A673 (cell line): ENCODE measurements at regions not wholly inside any gene's neighbourhood (a gene's known extent, or its start where the extent isn't known, plus 50 kb on each side); places are given as distances from the start of the nearest gene placed in this dataset.

Source experiments
- BruUV-seq: library from RNA; stranded (reverse); fragments of 400-500 nt; replicated peaks from 2 replicates; lab custom pipeline; 2021; lab: Mats Ljungman, UMichigan
- CTCF ChIA-PET: fragments of 300-600 bp; sonication (Branson Sonifier 250); formaldehyde crosslinking; loops from one replicate; lab custom pipeline; 2022; ENCODE audit warnings: antibody characterized with exemption; lab: Charles Lee
- POLR2A ChIA-PET: fragments of 300-600 bp; sonication (Branson Sonifier 250); formaldehyde crosslinking; loops from one replicate; lab custom pipeline; 2022; ENCODE audit warnings: antibody characterized with exemption; ENCODE audit not compliant: low non-redundant PET; lab: Charles Lee
- DNase-seq: peaks from one replicate; pipeline ENCODE4 v3.0.0-alpha.2; 2015; ENCODE audit warnings: low spot score
- H3K27ac ChIP-seq: fragments of 200-600 bp; sonication (generic); 2 replicates; pipeline ENCODE4 v1.5.1; 2016; ENCODE audit warnings: mixed run types, low read depth, mild to moderate bottlenecking, mixed read lengths, antibody characterized with exemption, low read length; ENCODE audit not compliant: poor library complexity, severe bottlenecking
- H3K27me3 ChIP-seq: fragments of 200-600 bp; sonication (generic); replicated peaks from 2 replicates; pipeline ENCODE4 v1.6.1; 2017; ENCODE audit warnings: mixed run types, low read depth, mild to moderate bottlenecking, mixed read lengths, antibody characterized with exemption, low read length; ENCODE audit not compliant: insufficient read depth, poor library complexity
- H3K36me3 ChIP-seq: fragments of 200-600 bp; sonication (generic); 2 replicates; pipeline ENCODE4 v1.6.1; 2016; ENCODE audit warnings: mixed run types, mild to moderate bottlenecking, mixed read lengths, antibody characterized with exemption, low read length; ENCODE audit not compliant: insufficient read depth, poor library complexity, severe bottlenecking
- H3K4me1 ChIP-seq: fragments of 200-600 bp; sonication (generic); 2 replicates; pipeline ENCODE4 v1.6.1; 2017; ENCODE audit warnings: mixed run types, mild to moderate bottlenecking, mixed read lengths, antibody characterized with exemption, low read length; ENCODE audit not compliant: insufficient read depth, poor library complexity, severe bottlenecking
- H3K4me3 ChIP-seq: fragments of 200-600 bp; sonication (generic); 2 replicates; pipeline ENCODE4 v1.5.1; 2016; ENCODE audit warnings: low read depth, mixed run types, mild to moderate bottlenecking, mixed read lengths, low read length; ENCODE audit not compliant: poor library complexity, severe bottlenecking
- H3K9me3 ChIP-seq: fragments of 200-600 bp; sonication (generic); 2 replicates; pipeline ENCODE4 v1.6.1; 2016; ENCODE audit warnings: mixed run types, low read depth, mild to moderate bottlenecking, mixed read lengths, antibody characterized with exemption, low read length; ENCODE audit not compliant: poor library complexity, severe bottlenecking
- CTCF ChIP-seq: fragments of 300-800, 200-600 bp; sonication (generic); conservative IDR thresholded peaks from 2 replicates; pipeline ENCODE4 v1.5.1; 2017; ENCODE audit warnings: low read depth, mild to moderate bottlenecking, antibody characterized with exemption, low read length, moderate library complexity, mixed read lengths
- EZH2 ChIP-seq: fragments of 200-600 bp; sonication (generic); IDR thresholded peaks from 2 replicates; pipeline ENCODE4 v1.6.1; 2017; ENCODE audit warnings: borderline replicate concordance, low read depth, mild to moderate bottlenecking, mixed read lengths, antibody characterized with exemption, low read length; ENCODE audit not compliant: poor library complexity, severe bottlenecking
- intact Hi-C: fragments of 100-400 bp; cut with micrococcal nuclease; formaldehyde crosslinking; loops from one replicate; pipeline ENCODE4 v1.10.0; 2022; ENCODE audit not compliant: unreplicated experiment

- H3K4me1 ChIP-seq, result no peaks in the 10 kb centered on the region
- H3K27ac ChIP-seq, result no peak overlapping the region
- ChIA-PET POLR2A (interaction anchor here (0.7 kb wide), 1 partner anchor 513 kb away, joined by 4 read pairs; no protein-coding TSS in a partner anchor), CTCF (no interaction called here)
- no peak for TF ChIP-seq CTCF
- no peak for TF ChIP-seq EZH2
- no peaks in the 10 kb centered on the region for H3K27me3 ChIP-seq
- no peaks in the 10 kb centered on the region for H3K36me3 ChIP-seq
- no TSS peak for BruUV-seq
- no peaks in the 10 kb centered on the region for H3K9me3 ChIP-seq
- DNase-seq, result no peak
- no peak overlapping the region for H3K4me3 ChIP-seq
- intact Hi-C loops, result no loop called here
Measured at GRCh38 chr4:152225680-152226079, 310.2 kb downstream of the FBXW7 start.

GRCh38 chr4:152224721-152225420 is 311.0 kb downstream of the FBXW7 start:
- Histone ChIP-seq H3K36me3 (no peaks in the 10 kb centered on the region), H3K4me1 (no peaks in the 10 kb centered on the region), H3K27ac (no peak overlapping the region), H3K4me3 (no peak overlapping the region), H3K9me3 (no peaks in the 10 kb centered on the region), H3K27me3 (no peaks in the 10 kb centered on the region)
- no peak for DNase-seq
- ChIA-PET CTCF (no interaction called here), POLR2A (no interaction called here)
- BruUV-seq, result no TSS peak
- intact Hi-C loops, result no loop called here
- no peak for TF ChIP-seq EZH2
- TF ChIP-seq CTCF, result no peak

- ChIA-PET POLR2A (no interaction called here), CTCF (no interaction called here)
- Histone ChIP-seq H3K27me3 (no peaks in the 10 kb centered on the region), H3K27ac (no peak overlapping the region), H3K9me3 (no peaks in the 10 kb centered on the region), H3K4me3 (no peak overlapping the region), H3K36me3 (no peaks in the 10 kb centered on the region), H3K4me1 (no peaks in the 10 kb centered on the region)
- intact Hi-C loops, result no loop called here
- BruUV-seq, result no TSS peak
- no peak for TF ChIP-seq EZH2
- no peak for TF ChIP-seq CTCF
- no peak for DNase-seq
Measured at GRCh38 chr4:152224223-152224622, 311.7 kb downstream of the FBXW7 start.
